Bone marrow (tissue), 2 donors: ENCODE measurements at regions not wholly inside any gene's neighbourhood (a gene's known extent, or its start where the extent isn't known, plus 50 kb on each side); places are given as distances from the start of the nearest gene placed in this dataset.

Experiments used
- DNase-seq, 2 donors: peaks; one replicate each; lab custom pipeline; 2025; lab: John Stamatoyannopoulos, UW

GRCh38 chr17:68184816-68185436 is 62.9 kb upstream of the AMZ2 start:
- DNase-seq: no peak

- DNase-seq: no peak
These were observed 62.0 kb upstream of the AMZ2 start for GRCh38 chr17:68185820-68186219.

GRCh38 chr17:68190495-68190894 is 57.3 kb upstream of the AMZ2 start:
- DNase-seq: no peak

- no peak for DNase-seq
These were observed 52.0 kb upstream of the AMZ2 start for GRCh38 chr17:68195667-68196393.

- no peak for DNase-seq
These were observed 51.3 kb upstream of the AMZ2 start for GRCh38 chr17:68196394-68197090.

- no peak for DNase-seq
These were observed 50.5 kb upstream of the AMZ2 start for GRCh38 chr17:68197091-68197996.

GRCh38 chr17:68197997-68198930 is 49.6 kb upstream of the AMZ2 start:
- DNase-seq: no peak
